SK-N-MC (cell line): ENCODE measurements at regions not wholly inside any gene's neighbourhood (a gene's known extent, or its start where the extent isn't known, plus 50 kb on each side); places are given as distances from the start of the nearest gene placed in this dataset.

Experiments
- DNase-seq: peaks from one replicate; pipeline ENCODE4 v3.0.0-alpha.2; 2011; ENCODE audit warnings: low read depth, low spot score
- H3K27ac ChIP-seq: fragments of 200-600 bp; sonication (generic); 2 replicates; pipeline ENCODE4 v1.5.1; 2016; ENCODE audit warnings: mixed run types
- H3K36me3 ChIP-seq: fragments of 200-600 bp; sonication (generic); 2 replicates; pipeline ENCODE4 v1.6.1; 2017; ENCODE audit warnings: antibody characterized with exemption, low read length, mixed read lengths; ENCODE audit not compliant: insufficient read depth
- H3K4me3 ChIP-seq: fragments of 200-600 bp; sonication (generic); 2 replicates; pipeline ENCODE4 v1.5.1; 2016
- H3K9ac ChIP-seq: fragments of 200-600 bp; sonication (generic); 2 replicates; pipeline ENCODE4 v1.8.0; 2017; ENCODE audit warnings: mixed run types, mixed read lengths; ENCODE audit not compliant: insufficient read length
- H3K9me3 ChIP-seq: fragments of 200-600 bp; sonication (generic); 2 replicates; pipeline ENCODE4 v1.6.1; 2017; ENCODE audit warnings: low read depth, mild to moderate bottlenecking, antibody characterized with exemption, low read length, moderate library complexity, mixed read lengths
- EZH2 ChIP-seq: fragments of 200-600 bp; sonication (generic); IDR thresholded peaks from one replicate; pipeline ENCODE4 v1.6.1; 2017; ENCODE audit warnings: antibody characterized with exemption
- FOXP2 ChIP-seq: optimal IDR thresholded peaks from 2 replicates; pipeline ENCODE3; 2011; ENCODE audit warnings: mild to moderate bottlenecking, moderate library complexity; ENCODE audit not compliant: insufficient read depth; ENCODE audit errors: extremely low read length, control extremely low read depth
- POLR2AphosphoS5 ChIP-seq: IDR thresholded peaks from 2 replicates; pipeline ENCODE4 v1.6.1; 2012; ENCODE audit warnings: mild to moderate bottlenecking, low read depth, low read length, borderline replicate concordance

DNA sequence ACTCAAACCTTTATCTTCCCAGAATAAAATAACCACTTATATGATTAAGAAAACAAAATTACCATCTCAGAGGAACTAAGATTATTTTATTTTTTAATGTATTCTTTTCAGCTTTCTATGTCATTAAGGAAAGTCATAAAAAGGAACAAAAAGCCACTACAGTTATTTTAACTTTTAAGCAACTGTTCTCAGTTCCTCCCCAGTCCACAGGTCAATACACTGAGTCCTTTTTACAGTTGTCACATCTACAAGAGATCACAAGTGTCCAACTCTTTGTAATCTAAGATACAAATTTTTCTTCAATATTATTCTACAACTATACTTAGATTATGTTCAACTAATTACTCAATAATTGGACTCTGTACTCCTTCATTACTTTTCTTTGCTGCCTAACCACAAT lies 782.8 kb upstream of the ACO1 start:
- H3K36me3 ChIP-seq: no peaks in the 10 kb centered on the region; the same call in 1 of the 2 replicates
- TF ChIP-seq FOXP2: no peak
- no peak for TF ChIP-seq EZH2
- no peak for TF ChIP-seq POLR2AphosphoS5
- H3K9ac ChIP-seq: no peak overlapping the region
- H3K4me3 ChIP-seq: no peak overlapping the region
- no peak for DNase-seq
- H3K9me3 ChIP-seq: peaks cover 6% of the 10 kb centered on the region; the same call in 1 of the 2 replicates
- H3K27ac ChIP-seq: no peak overlapping the region

DNA sequence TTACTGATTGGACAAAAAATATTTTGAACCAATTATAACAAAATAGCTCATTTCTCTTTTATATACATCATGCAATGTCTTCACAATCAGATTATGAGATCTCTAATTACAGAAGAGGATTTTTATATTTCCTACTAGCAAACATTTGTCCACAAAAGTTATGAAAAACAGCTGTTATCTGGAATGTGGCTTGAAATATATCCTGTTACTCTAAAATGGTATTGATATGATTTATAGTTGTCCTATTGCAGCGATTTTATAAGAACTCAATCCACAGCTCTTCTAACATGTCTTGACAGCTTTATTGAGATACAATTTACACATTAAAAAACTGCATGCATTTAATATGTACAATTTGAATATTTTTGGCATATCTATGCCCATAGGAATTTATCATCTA lies 779.9 kb upstream of the ACO1 start:
- TF ChIP-seq FOXP2 (no peak), POLR2AphosphoS5 (no peak; the same call in 1 of the 2 replicates), EZH2 (no peak)
- peaks cover 6% of the 10 kb centered on the region; the same call in 1 of the 2 replicates for H3K9me3 ChIP-seq
- H3K27ac ChIP-seq: no peak overlapping the region
- no peak overlapping the region for H3K9ac ChIP-seq
- DNase-seq: peak; percentile 52
- H3K36me3 ChIP-seq: no peaks in the 10 kb centered on the region; the same call in 1 of the 2 replicates
- H3K4me3 ChIP-seq: no peak overlapping the region

DNA sequence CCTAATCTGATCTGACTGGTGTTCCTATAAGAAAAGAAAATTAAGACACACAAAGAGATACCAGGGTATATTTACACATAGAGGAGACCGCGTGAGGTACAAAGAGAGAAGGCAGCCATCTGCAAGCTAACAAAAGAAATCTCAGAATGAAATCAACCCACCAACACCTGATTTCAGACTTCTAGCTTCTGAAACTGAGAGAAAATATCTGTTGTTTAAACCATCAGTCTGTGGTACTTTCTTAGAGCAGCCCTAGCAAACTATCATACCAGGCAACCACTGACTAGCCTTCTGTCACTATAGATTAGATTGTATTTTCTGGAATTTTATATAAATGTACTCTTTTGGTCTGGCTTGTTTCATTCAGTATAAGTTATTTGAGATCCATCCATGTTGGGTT lies 779.3 kb upstream of the ACO1 start:
- Histone ChIP-seq H3K9ac (no peak overlapping the region), H3K27ac (no peak overlapping the region), H3K36me3 (no peaks in the 10 kb centered on the region; the same call in 1 of the 2 replicates), H3K4me3 (no peak overlapping the region), H3K9me3 (peaks cover 6% of the 10 kb centered on the region; the same call in 1 of the 2 replicates)
- TF ChIP-seq EZH2 (no peak), POLR2AphosphoS5 (no peak), FOXP2 (no peak)
- no peak for DNase-seq

DNA sequence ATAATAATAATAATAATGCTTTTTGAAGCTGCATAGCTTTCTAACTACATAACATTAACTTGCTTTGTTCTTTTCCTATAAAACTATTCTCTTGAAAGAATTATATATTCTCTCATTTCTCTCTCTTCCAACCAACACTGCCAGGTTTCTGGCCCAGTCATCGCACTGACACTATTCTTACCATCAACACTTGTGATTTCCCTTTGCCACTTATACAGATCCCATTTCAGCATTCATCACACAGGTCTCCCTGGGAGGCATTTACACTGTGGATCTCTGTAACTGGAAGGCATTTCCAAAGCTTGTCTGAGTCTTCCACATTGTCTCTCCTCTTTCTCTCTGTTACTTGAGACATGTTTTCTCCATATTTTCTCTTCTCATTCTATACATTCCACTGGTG lies 777.8 kb upstream of the ACO1 start:
- peaks cover 6% of the 10 kb centered on the region; the same call in 1 of the 2 replicates for H3K9me3 ChIP-seq
- H3K4me3 ChIP-seq: no peak overlapping the region
- no peak for TF ChIP-seq FOXP2
- no peak for TF ChIP-seq EZH2
- no peak for TF ChIP-seq POLR2AphosphoS5
- no peak for DNase-seq
- no peak overlapping the region for H3K9ac ChIP-seq
- H3K27ac ChIP-seq: no peak overlapping the region
- H3K36me3 ChIP-seq: no peaks in the 10 kb centered on the region; the same call in 1 of the 2 replicates

DNA sequence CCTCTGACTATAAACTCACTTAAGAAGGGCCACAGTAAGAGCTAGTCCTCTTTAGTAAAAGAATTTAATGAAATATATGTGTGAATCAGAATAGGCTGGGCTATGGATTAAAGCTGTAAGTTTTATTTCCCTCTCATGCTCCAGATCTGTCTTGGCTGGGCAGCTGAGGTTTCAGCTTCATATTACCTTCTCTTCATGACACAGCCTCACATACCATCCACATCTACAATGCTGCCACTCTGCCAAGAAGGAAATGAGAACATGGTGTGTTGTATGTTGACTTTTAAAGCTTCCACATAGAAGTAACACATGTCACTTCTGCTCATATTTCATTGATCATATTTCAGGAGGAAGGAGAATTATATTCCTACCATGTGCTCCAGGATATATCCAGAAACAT lies 776.0 kb upstream of the ACO1 start:
- H3K4me3 ChIP-seq: no peak overlapping the region
- TF ChIP-seq POLR2AphosphoS5 (no peak), EZH2 (no peak), FOXP2 (no peak)
- no peaks in the 10 kb centered on the region; the same call in 1 of the 2 replicates for H3K36me3 ChIP-seq
- H3K9me3 ChIP-seq: peaks cover 6% of the 10 kb centered on the region; the same call in 1 of the 2 replicates
- DNase-seq: no peak
- no peak overlapping the region for H3K27ac ChIP-seq
- H3K9ac ChIP-seq: no peak overlapping the region

DNA sequence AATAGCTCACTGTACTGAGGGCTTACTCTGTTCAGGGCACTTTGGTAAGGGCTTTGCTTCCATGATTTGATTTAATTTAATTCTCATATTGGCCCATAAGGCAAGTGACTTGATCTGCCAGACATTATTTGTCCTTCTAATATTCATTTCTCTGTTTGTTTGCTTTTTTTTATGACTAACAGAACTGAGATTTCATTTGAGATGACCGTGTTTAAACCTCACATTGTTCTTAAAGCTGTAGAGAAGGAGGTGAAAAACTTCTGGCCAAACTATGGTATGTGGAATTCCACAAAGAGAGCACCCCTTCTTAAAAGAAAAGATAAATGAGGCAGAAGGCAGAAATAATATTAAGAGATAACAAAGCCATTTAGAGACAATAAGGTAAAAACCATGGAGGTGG lies 775.6 kb upstream of the ACO1 start:
- H3K36me3 ChIP-seq: no peaks in the 10 kb centered on the region; the same call in 1 of the 2 replicates
- no peak for DNase-seq
- no peak overlapping the region for H3K4me3 ChIP-seq
- H3K9ac ChIP-seq: no peak overlapping the region
- H3K27ac ChIP-seq: no peak overlapping the region
- TF ChIP-seq POLR2AphosphoS5: no peak
- TF ChIP-seq EZH2: no peak
- no peak for TF ChIP-seq FOXP2
- H3K9me3 ChIP-seq: peaks cover 6% of the 10 kb centered on the region; the same call in 1 of the 2 replicates

DNA sequence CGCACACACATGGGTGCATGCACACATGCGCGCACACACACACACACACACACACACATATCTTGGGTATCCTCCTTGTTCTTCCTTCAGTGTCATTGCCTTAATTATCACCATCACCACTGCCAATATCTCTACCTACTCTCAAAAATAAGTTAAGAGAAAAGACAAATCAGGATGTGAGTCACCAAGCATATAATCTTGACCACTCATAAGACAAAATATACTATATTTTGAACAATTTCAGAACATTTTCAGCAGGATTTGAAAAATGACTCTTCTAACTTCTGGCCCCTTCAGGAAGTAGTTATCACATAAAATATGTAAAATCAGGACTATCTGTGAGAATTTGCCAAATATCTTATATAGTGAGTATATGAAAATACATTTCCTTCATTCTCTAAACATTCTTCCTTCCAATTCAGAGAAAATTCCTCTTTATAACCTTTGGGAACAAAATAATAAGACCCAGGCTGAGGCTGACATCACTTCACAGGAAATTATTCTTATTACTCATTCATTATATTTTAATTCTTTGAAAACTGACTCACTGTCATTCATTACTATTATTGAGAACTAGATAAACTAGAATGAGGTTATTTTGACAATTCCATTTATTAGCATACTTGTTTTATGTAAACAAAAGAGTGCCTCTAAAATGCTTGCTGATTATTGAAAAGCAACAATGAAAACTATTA lies 772.0 kb upstream of the ACO1 start:
- no peak overlapping the region for H3K27ac ChIP-seq
- no peak overlapping the region for H3K4me3 ChIP-seq
- H3K36me3 ChIP-seq: no peaks in the 10 kb centered on the region
- no peak for TF ChIP-seq EZH2
- no peak for TF ChIP-seq FOXP2
- no peak for TF ChIP-seq POLR2AphosphoS5
- no peak for DNase-seq
- H3K9ac ChIP-seq: no peak overlapping the region
- H3K9me3 ChIP-seq: no peaks in the 10 kb centered on the region

DNA sequence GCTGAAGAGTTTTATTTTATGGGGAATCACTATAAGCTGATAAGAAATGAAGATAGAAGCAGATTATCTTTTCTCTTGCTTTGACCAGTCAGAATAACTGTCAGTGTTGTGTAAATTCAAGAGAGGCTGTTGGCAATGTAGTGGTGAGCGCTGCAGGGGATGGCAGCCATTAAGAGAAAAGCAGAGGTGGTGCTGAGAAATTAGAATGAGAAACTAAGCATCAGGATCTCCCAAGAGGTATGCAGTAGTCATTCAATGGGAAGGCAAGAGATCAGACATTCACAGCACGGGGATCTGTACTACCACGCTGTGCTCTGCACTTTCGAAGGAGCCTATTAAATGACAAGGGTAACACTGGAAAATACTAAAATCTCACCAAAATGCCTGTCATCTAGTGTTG lies 768.5 kb upstream of the ACO1 start:
- no peak overlapping the region for H3K27ac ChIP-seq
- H3K36me3 ChIP-seq: no peaks in the 10 kb centered on the region
- no peak for TF ChIP-seq POLR2AphosphoS5
- no peak for TF ChIP-seq EZH2
- TF ChIP-seq FOXP2: no peak
- H3K9ac ChIP-seq: no peak overlapping the region
- no peaks in the 10 kb centered on the region for H3K9me3 ChIP-seq
- no peak overlapping the region for H3K4me3 ChIP-seq
- no peak for DNase-seq

DNA sequence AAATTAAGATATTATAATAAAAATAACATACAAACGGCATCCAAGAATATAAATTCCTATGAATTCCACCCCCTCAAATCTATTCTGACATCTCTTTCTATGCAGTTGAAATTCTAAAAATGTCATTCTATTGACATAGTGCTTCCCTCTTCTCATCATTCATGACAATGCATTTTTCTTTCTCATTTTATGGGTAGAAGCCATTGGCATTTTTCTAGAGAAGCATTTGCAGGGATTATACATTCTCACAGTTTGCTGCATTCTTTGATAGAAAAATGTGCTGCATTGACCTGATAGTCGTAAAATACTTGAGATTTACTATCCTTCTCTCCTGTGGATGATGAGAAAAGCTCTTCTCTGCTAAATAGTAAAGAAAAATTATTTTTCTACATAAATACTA lies 760.9 kb upstream of the ACO1 start:
- Histone ChIP-seq H3K4me3 (no peak overlapping the region), H3K9me3 (no peaks in the 10 kb centered on the region), H3K9ac (no peak overlapping the region), H3K27ac (no peak overlapping the region), H3K36me3 (no peaks in the 10 kb centered on the region)
- DNase-seq: no peak
- TF ChIP-seq EZH2 (no peak), POLR2AphosphoS5 (no peak), FOXP2 (no peak)
